Dendritic cell treated with granulocyte-macrophage colony-stimulating factor and Interleukin-4, amounts not matched to agents 40 ng/mL and 50 ng/mL, for 4 days (primary cell): ENCODE measurements at regions not wholly inside any gene's neighbourhood (a gene's known extent, or its start where the extent isn't known, plus 50 kb on each side); places are given as distances from the start of the nearest gene placed in this dataset.

ENCODE experiments used
- H3K27ac Mint-ChIP-seq: one replicate; pipeline ENCODE4 v1.8.0; 2022; ENCODE audit warnings: mild to moderate bottlenecking, mixed read lengths
- H3K27me3 Mint-ChIP-seq: one replicate; pipeline ENCODE4 v1.8.0; 2022; ENCODE audit warnings: mild to moderate bottlenecking, mixed read lengths
- H3K36me3 Mint-ChIP-seq: one replicate; pipeline ENCODE4 v1.8.0; 2022; ENCODE audit warnings: low read depth, mixed read lengths
- H3K4me1 Mint-ChIP-seq: one replicate; pipeline ENCODE4 v1.8.0; 2022; ENCODE audit warnings: low read depth, mixed read lengths
- H3K4me3 Mint-ChIP-seq: one replicate; pipeline ENCODE4 v1.8.0; 2022; ENCODE audit warnings: mild to moderate bottlenecking, moderate library complexity, mixed read lengths
- H3K9me3 Mint-ChIP-seq: one replicate; pipeline ENCODE4 v1.8.0; 2022; ENCODE audit warnings: mixed read lengths
- intact Hi-C: fragments of 100-400 bp; cut with micrococcal nuclease; formaldehyde crosslinking; loops from one replicate; pipeline ENCODE4 v1.15.0; 2022

- intact Hi-C loops: no loop called here
- Mint-ChIP-seq H3K4me3 (no peak overlapping the region), H3K27ac (no peak overlapping the region), H3K4me1 (no peaks in the 10 kb centered on the region), H3K27me3 (no peaks in the 10 kb centered on the region), H3K36me3 (no peaks in the 10 kb centered on the region), H3K9me3 (no peaks in the 10 kb centered on the region)
Observed at GRCh38 chr13:90956031-90956430, 391.5 kb upstream of the MIR17HG start.

GRCh38 chr13:90958866-90959265 lies 388.6 kb upstream of the MIR17HG start:
- Mint-ChIP-seq H3K36me3 (no peaks in the 10 kb centered on the region), H3K4me3 (no peak overlapping the region), H3K27me3 (no peaks in the 10 kb centered on the region)

GRCh38 chr13:90968166-90968904 lies 379.2 kb upstream of the MIR17HG start:
- Mint-ChIP-seq H3K27ac (no peak overlapping the region), H3K36me3 (no peaks in the 10 kb centered on the region), H3K4me3 (no peak overlapping the region), H3K27me3 (no peaks in the 10 kb centered on the region), H3K4me1 (no peaks in the 10 kb centered on the region), H3K9me3 (no peaks in the 10 kb centered on the region)
- intact Hi-C loops: no loop called here

More at GRCh38 chr13:90958866-90959265, 388.6 kb upstream of the MIR17HG start:
- H3K27ac Mint-ChIP-seq: no peak overlapping the region
- intact Hi-C loops: no loop called here
- no peaks in the 10 kb centered on the region for H3K9me3 Mint-ChIP-seq
- H3K4me1 Mint-ChIP-seq: no peaks in the 10 kb centered on the region

- no peak overlapping the region for H3K4me3 Mint-ChIP-seq
- H3K36me3 Mint-ChIP-seq: no peaks in the 10 kb centered on the region
- H3K9me3 Mint-ChIP-seq: peaks cover 5% of the 10 kb centered on the region
- no peak overlapping the region for H3K27ac Mint-ChIP-seq
- intact Hi-C loops: no loop called here
- no peaks in the 10 kb centered on the region for H3K4me1 Mint-ChIP-seq
- no peaks in the 10 kb centered on the region for H3K27me3 Mint-ChIP-seq
Observed at GRCh38 chr13:90974249-90974975, 373.1 kb upstream of the MIR17HG start.

- intact Hi-C loops: no loop called here
- peaks cover 31% of the 10 kb centered on the region for H3K9me3 Mint-ChIP-seq
- H3K27ac Mint-ChIP-seq: no peak overlapping the region
- H3K4me1 Mint-ChIP-seq: no peaks in the 10 kb centered on the region
- no peaks in the 10 kb centered on the region for H3K27me3 Mint-ChIP-seq
- no peaks in the 10 kb centered on the region for H3K36me3 Mint-ChIP-seq
- H3K4me3 Mint-ChIP-seq: no peak overlapping the region
Observed at GRCh38 chr13:90979059-90979458, 368.4 kb upstream of the MIR17HG start.

GRCh38 chr13:90984756-90985155 lies 362.7 kb upstream of the MIR17HG start:
- Mint-ChIP-seq H3K9me3 (peaks cover 22% of the 10 kb centered on the region), H3K4me1 (no peaks in the 10 kb centered on the region), H3K36me3 (no peaks in the 10 kb centered on the region), H3K4me3 (no peak overlapping the region), H3K27me3 (no peaks in the 10 kb centered on the region), H3K27ac (no peak overlapping the region)
- intact Hi-C loops: no loop called here

GRCh38 chr13:90995001-90995400 lies 352.5 kb upstream of the MIR17HG start:
- intact Hi-C loops: no loop called here
- H3K36me3 Mint-ChIP-seq: no peaks in the 10 kb centered on the region
- H3K4me3 Mint-ChIP-seq: no peak overlapping the region
- H3K9me3 Mint-ChIP-seq: no peaks in the 10 kb centered on the region
- no peak overlapping the region for H3K27ac Mint-ChIP-seq
- H3K4me1 Mint-ChIP-seq: no peaks in the 10 kb centered on the region
- H3K27me3 Mint-ChIP-seq: no peaks in the 10 kb centered on the region

GRCh38 chr13:90995614-90996013 lies 351.9 kb upstream of the MIR17HG start:
- intact Hi-C loops: no loop called here
- no peaks in the 10 kb centered on the region for H3K4me1 Mint-ChIP-seq
- no peaks in the 10 kb centered on the region for H3K36me3 Mint-ChIP-seq
- no peaks in the 10 kb centered on the region for H3K27me3 Mint-ChIP-seq
- H3K4me3 Mint-ChIP-seq: no peak overlapping the region
- H3K27ac Mint-ChIP-seq: no peak overlapping the region
- no peaks in the 10 kb centered on the region for H3K9me3 Mint-ChIP-seq

- intact Hi-C loops: no loop called here
- Mint-ChIP-seq H3K4me3 (no peak overlapping the region), H3K36me3 (no peaks in the 10 kb centered on the region), H3K27ac (no peak overlapping the region), H3K27me3 (no peaks in the 10 kb centered on the region), H3K9me3 (no peaks in the 10 kb centered on the region), H3K4me1 (no peaks in the 10 kb centered on the region)
Observed at GRCh38 chr13:90997951-90998350, 349.5 kb upstream of the MIR17HG start.

- no peaks in the 10 kb centered on the region for H3K27me3 Mint-ChIP-seq
- no peak overlapping the region for H3K27ac Mint-ChIP-seq
- intact Hi-C loops: no loop called here
- H3K9me3 Mint-ChIP-seq: no peaks in the 10 kb centered on the region
- H3K36me3 Mint-ChIP-seq: no peaks in the 10 kb centered on the region
- no peak overlapping the region for H3K4me3 Mint-ChIP-seq
- no peaks in the 10 kb centered on the region for H3K4me1 Mint-ChIP-seq
Observed at GRCh38 chr13:90999401-90999800, 348.1 kb upstream of the MIR17HG start.

GRCh38 chr13:91001371-91001770 lies 346.1 kb upstream of the MIR17HG start:
- H3K4me1 Mint-ChIP-seq: no peaks in the 10 kb centered on the region
- intact Hi-C loops: no loop called here
- H3K9me3 Mint-ChIP-seq: no peaks in the 10 kb centered on the region
- H3K4me3 Mint-ChIP-seq: no peak overlapping the region
- no peaks in the 10 kb centered on the region for H3K36me3 Mint-ChIP-seq
- no peak overlapping the region for H3K27ac Mint-ChIP-seq
- H3K27me3 Mint-ChIP-seq: no peaks in the 10 kb centered on the region

GRCh38 chr13:91014696-91015095 lies 332.8 kb upstream of the MIR17HG start:
- Mint-ChIP-seq H3K27me3 (no peaks in the 10 kb centered on the region), H3K4me1 (peaks cover 5% of the 10 kb centered on the region), H3K4me3 (no peak overlapping the region), H3K27ac (no peak overlapping the region), H3K36me3 (no peaks in the 10 kb centered on the region), H3K9me3 (no peaks in the 10 kb centered on the region)
- intact Hi-C loops: no loop called here

GRCh38 chr13:91017031-91017668 lies 330.3 kb upstream of the MIR17HG start:
- Mint-ChIP-seq H3K27me3 (no peaks in the 10 kb centered on the region), H3K27ac (no peak overlapping the region), H3K36me3 (no peaks in the 10 kb centered on the region), H3K4me3 (no peak overlapping the region), H3K4me1 (peaks cover 5% of the 10 kb centered on the region), H3K9me3 (no peaks in the 10 kb centered on the region)
- intact Hi-C loops: no loop called here

GRCh38 chr13:91017669-91018053 lies 329.8 kb upstream of the MIR17HG start:
- Mint-ChIP-seq H3K4me3 (no peak overlapping the region), H3K27me3 (no peaks in the 10 kb centered on the region), H3K27ac (no peak overlapping the region), H3K4me1 (peaks cover 5% of the 10 kb centered on the region), H3K9me3 (no peaks in the 10 kb centered on the region), H3K36me3 (no peaks in the 10 kb centered on the region)
- intact Hi-C loops: no loop called here
